ENCODE measurements at regions not wholly inside any gene's neighbourhood (a gene's known extent, or its start where the extent isn't known, plus 50 kb on each side); places are given as distances from the start of the nearest gene placed in this dataset.

DNA sequence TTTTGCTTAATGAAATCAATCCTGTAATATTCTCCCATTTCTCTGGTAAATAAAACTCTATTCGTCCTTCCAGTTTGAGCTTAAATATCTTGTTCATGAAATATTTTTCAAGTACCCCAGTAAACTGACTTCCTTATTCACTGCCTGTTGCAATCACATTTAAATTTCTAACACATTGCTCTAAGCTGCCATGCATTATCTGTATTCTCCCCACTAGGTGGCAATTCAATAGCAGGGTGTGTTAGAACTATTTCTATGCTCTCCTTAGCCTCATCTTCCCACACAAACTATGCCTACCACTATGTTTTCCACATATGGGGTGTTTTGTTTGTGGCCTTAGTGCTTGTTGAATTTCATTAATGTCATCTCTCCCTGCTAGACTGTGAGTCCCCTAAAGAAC, 377.1 kb upstream of the HS3ST1 start:
- ChIA-PET POLR2A (no interaction called here), RAD21 (ENCODE audit: low non-redundant PET in 1 of 2, low total read pairs in 2 of 2, uncharacterized antibody in 2 of 2, unreplicated experiment in 2 of 2) (interaction anchor here in 1 of 2 experiments (1.0 kb wide), 1 partner anchor 148 kb away, joined by 4 read pairs; no protein-coding TSS in a partner anchor), CTCF (interaction anchor here (1.0 to 2.3 kb wide), 4 partner anchors 16 to 827 kb away, joined by 3 to 13 read pairs (median 4); no protein-coding TSS in a partner anchor)
- Histone ChIP-seq H3K9me3 (ENCODE audit: control insufficient read depth in 1 of 2, insufficient read depth in 1 of 2, low read depth in 1 of 2, low read length in 2 of 2) (no peaks in the 10 kb centered on the region), H3K4me3 (replicated peaks in 1 of 2; ENCODE audit: low read depth in 1 of 2, low read length in 2 of 2) (no peak overlapping the region), H3K9me2 (ENCODE audit: insufficient read depth) (no peaks in the 10 kb centered on the region), H2AFZ (ENCODE audit: low read depth, low read length, poor library complexity, severe bottlenecking) (peak overlapping the region; percentile 21), H3K9ac (ENCODE audit: low read length) (no peak overlapping the region), H3K79me2 (ENCODE audit: insufficient read depth, low read length) (no peaks in the 10 kb centered on the region), H3K27me3 (ENCODE audit: insufficient read depth, low read length) (no peaks in the 10 kb centered on the region), H3K4me1 (ENCODE audit: control insufficient read depth in 1 of 2, insufficient read depth in 2 of 2, low read length in 2 of 2) (no peaks in the 10 kb centered on the region), H3K4me2 (ENCODE audit: low read length) (no peak overlapping the region), H3K36me3 (ENCODE audit: control insufficient read depth in 1 of 2, insufficient read depth in 2 of 2, low read length in 2 of 2) (no peaks in the 10 kb centered on the region), H3K27ac (ENCODE audit: low read depth, low read length) (no peak overlapping the region), H4K20me1 (ENCODE audit: insufficient read depth) (no peaks in the 10 kb centered on the region)
- ATAC-seq (peak; percentile 94), DNase-seq (ENCODE audit: low read depth, low spot score) (peak; percentile 53)
- peak; percentile 69 for TF ChIP-seq RAD21 (IDR thresholded peaks at IDR 0.05; ENCODE audit: low read depth)
- TF ChIP-seq, protein P1, sequence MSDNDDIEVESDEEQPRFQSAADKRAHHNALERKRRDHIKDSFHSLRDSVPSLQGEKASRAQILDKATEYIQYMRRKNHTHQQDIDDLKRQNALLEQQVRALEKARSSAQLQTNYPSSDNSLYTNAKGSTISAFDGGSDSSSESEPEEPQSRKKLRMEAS (IDR thresholded peaks at IDR 0.05), result peak; percentile 14; the same call in 1 of the 2 replicates
- no peak for TF ChIP-seq POLR2AphosphoS5 (IDR thresholded peaks at IDR 0.05; ENCODE audit: low read depth, low read length)
- no peak for TF ChIP-seq YY1 (IDR thresholded peaks at IDR 0.05; ENCODE audit: extremely low read depth, insufficient replicate concordance, low read depth, low read length)
- TF ChIP-seq, protein P2, sequence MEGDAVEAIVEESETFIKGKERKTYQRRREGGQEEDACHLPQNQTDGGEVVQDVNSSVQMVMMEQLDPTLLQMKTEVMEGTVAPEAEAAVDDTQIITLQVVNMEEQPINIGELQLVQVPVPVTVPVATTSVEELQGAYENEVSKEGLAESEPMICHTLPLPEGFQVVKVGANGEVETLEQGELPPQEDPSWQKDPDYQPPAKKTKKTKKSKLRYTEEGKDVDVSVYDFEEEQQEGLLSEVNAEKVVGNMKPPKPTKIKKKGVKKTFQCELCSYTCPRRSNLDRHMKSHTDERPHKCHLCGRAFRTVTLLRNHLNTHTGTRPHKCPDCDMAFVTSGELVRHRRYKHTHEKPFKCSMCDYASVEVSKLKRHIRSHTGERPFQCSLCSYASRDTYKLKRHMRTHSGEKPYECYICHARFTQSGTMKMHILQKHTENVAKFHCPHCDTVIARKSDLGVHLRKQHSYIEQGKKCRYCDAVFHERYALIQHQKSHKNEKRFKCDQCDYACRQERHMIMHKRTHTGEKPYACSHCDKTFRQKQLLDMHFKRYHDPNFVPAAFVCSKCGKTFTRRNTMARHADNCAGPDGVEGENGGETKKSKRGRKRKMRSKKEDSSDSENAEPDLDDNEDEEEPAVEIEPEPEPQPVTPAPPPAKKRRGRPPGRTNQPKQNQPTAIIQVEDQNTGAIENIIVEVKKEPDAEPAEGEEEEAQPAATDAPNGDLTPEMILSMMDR (IDR thresholded peaks at IDR 0.05 in 2 of 3, conservative IDR thresholded peaks at IDR 0.05 in 1 of 3; ENCODE audit: borderline replicate concordance in 1 of 3, insufficient read depth in 1 of 3, low read depth in 2 of 3, low read length in 2 of 3), result peak; percentile 46 to 80 (median 73); a peak in 5 of 6 replicates
- peak; percentile 55; the same call in 1 of the 2 replicates for TF ChIP-seq CEBPB (IDR thresholded peaks at IDR 0.05; ENCODE audit: low read depth)
- TF ChIP-seq FOSL1 (IDR thresholded peaks at IDR 0.05; ENCODE audit: low read depth), result no peak
- TF ChIP-seq ZFX (IDR thresholded peaks at IDR 0.05), result no peak
- TF ChIP-seq, protein P3, sequence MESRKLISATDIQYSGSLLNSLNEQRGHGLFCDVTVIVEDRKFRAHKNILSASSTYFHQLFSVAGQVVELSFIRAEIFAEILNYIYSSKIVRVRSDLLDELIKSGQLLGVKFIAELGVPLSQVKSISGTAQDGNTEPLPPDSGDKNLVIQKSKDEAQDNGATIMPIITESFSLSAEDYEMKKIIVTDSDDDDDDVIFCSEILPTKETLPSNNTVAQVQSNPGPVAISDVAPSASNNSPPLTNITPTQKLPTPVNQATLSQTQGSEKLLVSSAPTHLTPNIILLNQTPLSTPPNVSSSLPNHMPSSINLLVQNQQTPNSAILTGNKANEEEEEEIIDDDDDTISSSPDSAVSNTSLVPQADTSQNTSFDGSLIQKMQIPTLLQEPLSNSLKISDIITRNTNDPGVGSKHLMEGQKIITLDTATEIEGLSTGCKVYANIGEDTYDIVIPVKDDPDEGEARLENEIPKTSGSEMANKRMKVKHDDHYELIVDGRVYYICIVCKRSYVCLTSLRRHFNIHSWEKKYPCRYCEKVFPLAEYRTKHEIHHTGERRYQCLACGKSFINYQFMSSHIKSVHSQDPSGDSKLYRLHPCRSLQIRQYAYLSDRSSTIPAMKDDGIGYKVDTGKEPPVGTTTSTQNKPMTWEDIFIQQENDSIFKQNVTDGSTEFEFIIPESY (IDR thresholded peaks at IDR 0.05; ENCODE audit: extremely low read depth, insufficient replicate concordance, low read length), result no peak
- TF ChIP-seq CBX3 (IDR thresholded peaks at IDR 0.05; ENCODE audit: low read depth), result peak; percentile 62; the same call in 1 of the 2 replicates
- intact Hi-C loops (cut with micrococcal nuclease), result loop anchor here (1.0 kb wide), 2 partner anchors 148 to 827 kb away; no protein-coding TSS in a partner anchor
- no TSS peak for BruUV-seq (replicated peaks)
